ENCODE measurements at regions not wholly inside any gene's neighbourhood (a gene's known extent, or its start where the extent isn't known, plus 50 kb on each side); places are given as distances from the start of the nearest gene placed in this dataset.
A peak's percentile ranks its signal among the peaks of the same experiment; 100 is the strongest.

DNA sequence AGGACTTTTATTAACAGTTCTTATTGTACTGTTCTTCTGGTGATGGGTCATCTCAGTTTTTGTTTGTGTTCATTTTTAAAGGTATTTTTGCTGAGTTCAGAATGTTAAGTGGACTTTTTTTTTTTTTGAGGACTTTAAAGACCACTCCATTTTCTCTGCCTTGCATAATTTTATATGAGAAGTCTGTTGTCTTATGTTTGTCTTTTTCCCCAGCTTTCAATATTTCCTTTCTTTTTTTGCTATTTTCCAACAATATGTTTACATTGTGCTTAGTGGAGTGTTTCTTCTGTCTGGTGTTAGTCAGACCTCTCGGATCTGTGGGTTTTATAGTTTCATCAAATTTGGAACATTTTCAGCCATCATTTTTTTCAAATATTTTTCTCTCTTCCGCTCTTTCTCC lies 290.0 kb upstream of the TNRC6C start:
- H3K4me1 ChIP-seq = no peaks in the 10 kb centered on the region
- no peaks in the 10 kb centered on the region for H3K36me3 ChIP-seq
- TF ChIP-seq, protein P1, sequence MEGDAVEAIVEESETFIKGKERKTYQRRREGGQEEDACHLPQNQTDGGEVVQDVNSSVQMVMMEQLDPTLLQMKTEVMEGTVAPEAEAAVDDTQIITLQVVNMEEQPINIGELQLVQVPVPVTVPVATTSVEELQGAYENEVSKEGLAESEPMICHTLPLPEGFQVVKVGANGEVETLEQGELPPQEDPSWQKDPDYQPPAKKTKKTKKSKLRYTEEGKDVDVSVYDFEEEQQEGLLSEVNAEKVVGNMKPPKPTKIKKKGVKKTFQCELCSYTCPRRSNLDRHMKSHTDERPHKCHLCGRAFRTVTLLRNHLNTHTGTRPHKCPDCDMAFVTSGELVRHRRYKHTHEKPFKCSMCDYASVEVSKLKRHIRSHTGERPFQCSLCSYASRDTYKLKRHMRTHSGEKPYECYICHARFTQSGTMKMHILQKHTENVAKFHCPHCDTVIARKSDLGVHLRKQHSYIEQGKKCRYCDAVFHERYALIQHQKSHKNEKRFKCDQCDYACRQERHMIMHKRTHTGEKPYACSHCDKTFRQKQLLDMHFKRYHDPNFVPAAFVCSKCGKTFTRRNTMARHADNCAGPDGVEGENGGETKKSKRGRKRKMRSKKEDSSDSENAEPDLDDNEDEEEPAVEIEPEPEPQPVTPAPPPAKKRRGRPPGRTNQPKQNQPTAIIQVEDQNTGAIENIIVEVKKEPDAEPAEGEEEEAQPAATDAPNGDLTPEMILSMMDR (IDR thresholded peaks at IDR 0.05) = no peak
- TF ChIP-seq POLR2AphosphoS5 (IDR thresholded peaks at IDR 0.05) (no peak), EP300 (IDR thresholded peaks at IDR 0.05; ENCODE audit: low read depth) (no peak), POLR2A (IDR thresholded peaks at IDR 0.05) (no peak)
- 49% methylated on average over 2 of the region's 2 CpGs; no CpG with 5 or more reads in 1 of the 2 donors for WGBS, 2 donors (ENCODE audit: low coverage in 1 of 2)
- in situ Hi-C loops (cut with MboI; ENCODE audit: low pct_ligation_motif_present in 1 of 4, low pct_unique_long_range_greater_than_20kb in 1 of 4, low sequenced_read_pairs in 3 of 4) (no loop called here), intact Hi-C loops (cut with DNase I; ENCODE audit: low total_unique reads) (no loop called here)
- H3K4me3 ChIP-seq = no peak overlapping the region
- H3K27ac ChIP-seq = no peak overlapping the region
- DNase-seq = no peak
- H3K9me3 ChIP-seq = peaks cover 5 to 13% of the 10 kb centered on the region in 2 donors
- H3K27me3 ChIP-seq = peaks cover 5% of the 10 kb centered on the region

DNA sequence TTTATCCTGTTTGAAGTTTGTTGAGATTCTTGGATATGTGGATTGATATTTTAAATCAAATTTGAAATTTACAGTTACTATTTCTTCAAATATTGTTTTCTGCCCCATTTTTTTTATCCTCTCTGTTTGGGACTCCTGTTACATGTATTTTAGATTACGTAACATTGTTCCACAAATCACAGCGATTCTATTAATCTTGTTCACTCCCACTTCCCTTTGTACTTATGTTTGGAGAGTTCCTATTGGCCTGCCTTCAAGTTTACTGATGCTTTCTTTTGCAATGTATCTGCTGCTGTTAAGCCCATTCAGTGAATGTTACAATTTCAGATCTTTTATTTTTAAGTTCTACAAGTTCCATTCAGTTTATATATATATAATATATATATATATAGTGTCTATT lies 288.3 kb upstream of the TNRC6C start:
- Histone ChIP-seq H3K4me1 (no peaks in the 10 kb centered on the region), H3K27ac (no peak overlapping the region), H3K27me3 (peaks cover 7% of the 10 kb centered on the region), H3K4me3 (no peak overlapping the region), H3K9me3 (peaks cover 5 to 13% of the 10 kb centered on the region in 2 donors), H3K36me3 (no peaks in the 10 kb centered on the region)
- 94% methylated on average over 2 of the region's 2 CpGs; no CpG with 5 or more reads in 1 of the 2 donors for WGBS, 2 donors (ENCODE audit: low coverage in 1 of 2)
- TF ChIP-seq POLR2AphosphoS5 (IDR thresholded peaks at IDR 0.05) = no peak
- DNase-seq = no peak
- intact Hi-C loops (cut with DNase I; ENCODE audit: low total_unique reads) = no loop called here
- in situ Hi-C loops (cut with MboI; ENCODE audit: low pct_ligation_motif_present in 1 of 4, low pct_unique_long_range_greater_than_20kb in 1 of 4, low sequenced_read_pairs in 3 of 4) = no loop called here

DNA sequence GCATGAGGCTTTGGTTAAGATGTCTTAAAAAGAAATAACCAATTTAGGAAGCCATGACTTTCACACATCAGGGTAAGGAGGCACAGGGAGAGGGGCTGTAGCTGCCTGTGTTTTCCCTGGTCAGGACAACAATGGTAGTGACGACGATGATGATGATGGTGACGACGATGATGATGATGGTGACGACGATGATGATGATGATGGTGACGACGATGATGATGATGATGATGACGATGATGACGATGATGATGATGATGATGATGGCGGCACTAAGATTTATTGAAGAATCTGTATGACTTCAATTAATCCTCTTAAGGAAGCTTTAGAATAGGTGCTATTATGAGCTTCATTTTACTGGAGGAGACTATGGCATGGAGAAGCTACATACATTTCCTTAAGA lies 284.1 kb upstream of the TNRC6C start:
- Histone ChIP-seq H3K4me1 (peaks cover 0 to 6% (median 0%) of the 10 kb centered on the region in 4 donors), H3K36me3 (no peaks in the 10 kb centered on the region), H3K27ac (no peak overlapping the region), H3K9me3 (no peaks in the 10 kb centered on the region), H3K27me3 (peaks cover 17% of the 10 kb centered on the region), H3K4me3 (no peak overlapping the region)
- in situ Hi-C loops (cut with MboI; ENCODE audit: low pct_ligation_motif_present in 1 of 4, low pct_unique_long_range_greater_than_20kb in 1 of 4, low sequenced_read_pairs in 3 of 4) (no loop called here), intact Hi-C loops (cut with DNase I; ENCODE audit: low total_unique reads) (no loop called here)
- TF ChIP-seq POLR2AphosphoS5 (IDR thresholded peaks at IDR 0.05) (no peak), EP300 (IDR thresholded peaks at IDR 0.05; ENCODE audit: low read depth) (no peak), POLR2A (IDR thresholded peaks at IDR 0.05) (no peak)
- TF ChIP-seq, protein P1 (IDR thresholded peaks at IDR 0.05) = no peak
- WGBS, 2 donors (ENCODE audit: low coverage in 1 of 2) = 86 to 89% methylated on average over 6 to 11 of the region's 11 CpGs
- DNase-seq = no peak

DNA sequence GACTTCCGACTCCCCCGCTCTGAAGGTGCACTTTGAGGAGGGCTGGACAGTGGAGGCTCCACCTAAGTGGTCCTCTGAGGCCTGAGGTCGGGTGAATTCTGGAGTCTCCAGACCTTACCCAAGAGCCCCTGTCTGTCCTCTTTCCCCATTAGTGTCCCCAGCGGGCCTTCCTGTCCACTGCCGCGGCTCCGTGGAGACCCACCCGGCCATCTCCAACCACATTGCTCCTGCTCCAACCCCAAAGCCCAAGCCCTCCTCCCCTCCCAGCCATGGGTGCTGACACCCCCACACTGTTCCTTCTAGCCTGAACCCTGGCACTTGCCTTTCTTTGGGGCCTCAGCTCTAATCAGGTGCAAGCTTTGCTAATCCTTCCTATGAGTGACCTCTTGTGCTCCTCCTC lies 283.1 kb upstream of the TNRC6C start:
- in situ Hi-C loops (cut with MboI; ENCODE audit: low pct_ligation_motif_present in 1 of 4, low pct_unique_long_range_greater_than_20kb in 1 of 4, low sequenced_read_pairs in 3 of 4) = no loop called here
- H3K4me1 ChIP-seq = peaks cover 0 to 6% (median 0%) of the 10 kb centered on the region in 4 donors
- no peak overlapping the region for H3K27ac ChIP-seq
- H3K27me3 ChIP-seq = peaks cover 17% of the 10 kb centered on the region
- H3K4me3 ChIP-seq = no peak overlapping the region
- no peaks in the 10 kb centered on the region for H3K9me3 ChIP-seq
- DNase-seq = no peak
- H3K36me3 ChIP-seq = no peaks in the 10 kb centered on the region
- 80 to 86% methylated on average over 1 to 8 of the region's 8 CpGs for WGBS, 2 donors (ENCODE audit: low coverage in 1 of 2)
- intact Hi-C loops (cut with DNase I; ENCODE audit: low total_unique reads) = no loop called here
- TF ChIP-seq, protein P1 (IDR thresholded peaks at IDR 0.05) = no peak
- TF ChIP-seq POLR2A (IDR thresholded peaks at IDR 0.05) = no peak
- TF ChIP-seq POLR2AphosphoS5 (IDR thresholded peaks at IDR 0.05) = no peak
- no peak for TF ChIP-seq EP300 (IDR thresholded peaks at IDR 0.05; ENCODE audit: low read depth)

DNA sequence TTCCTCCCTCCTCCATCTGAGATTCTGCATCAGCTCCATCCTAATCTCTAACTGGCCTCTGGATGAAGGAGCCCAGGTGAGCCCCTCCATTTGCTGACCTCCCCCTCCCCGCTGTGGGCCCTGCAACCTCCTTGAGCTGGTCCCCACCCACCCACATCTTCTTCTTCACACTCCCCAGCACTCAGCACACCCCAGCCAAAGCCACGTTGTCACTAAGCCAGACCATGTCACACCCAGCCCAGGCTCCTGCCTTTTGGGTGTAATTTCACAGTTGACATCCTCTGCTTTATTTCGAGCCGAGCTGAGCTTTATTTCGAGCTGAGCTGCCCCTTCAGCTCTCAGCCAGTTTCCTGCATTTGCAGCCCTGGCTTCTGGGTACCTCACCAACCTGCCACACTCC lies 282.7 kb upstream of the TNRC6C start:
- Histone ChIP-seq H3K27ac (peak overlapping the region in 1 of 4 donors; percentile 9), H3K27me3 (peaks cover 17% of the 10 kb centered on the region), H3K9me3 (no peaks in the 10 kb centered on the region), H3K4me1 (peaks cover 0 to 6% (median 0%) of the 10 kb centered on the region in 4 donors), H3K36me3 (no peaks in the 10 kb centered on the region), H3K4me3 (no peak overlapping the region)
- TF ChIP-seq POLR2A (IDR thresholded peaks at IDR 0.05) = no peak
- TF ChIP-seq, protein P1 (IDR thresholded peaks at IDR 0.05) = no peak
- TF ChIP-seq POLR2AphosphoS5 (IDR thresholded peaks at IDR 0.05) = no peak
- TF ChIP-seq EP300 (IDR thresholded peaks at IDR 0.05; ENCODE audit: low read depth) = no peak
- in situ Hi-C loops (cut with MboI; ENCODE audit: low pct_ligation_motif_present in 1 of 4, low pct_unique_long_range_greater_than_20kb in 1 of 4, low sequenced_read_pairs in 3 of 4) = no loop called here
- WGBS, 2 donors (ENCODE audit: low coverage in 1 of 2) = 52% methylated on average over 5 of the region's 5 CpGs; no CpG with 5 or more reads in 1 of the 2 donors
- intact Hi-C loops (cut with DNase I; ENCODE audit: low total_unique reads) = no loop called here
- no peak for DNase-seq

All from transverse colon (tissue), 4 donors.